ENCODE measurements at regions not wholly inside any gene's neighbourhood (a gene's known extent, or its start where the extent isn't known, plus 50 kb on each side); places are given as distances from the start of the nearest gene placed in this dataset.

- Histone ChIP-seq H3K36me3 (ENCODE audit: control insufficient read depth, low read depth, low read length) (no peaks in the 10 kb centered on the region), H3K9ac (ENCODE audit: low read length) (no peak overlapping the region), H3K4me1 (ENCODE audit: control insufficient read depth, low read depth, low read length) (peaks cover 14% of the 10 kb centered on the region), H3K4me3 (ENCODE audit: low read length) (no peak overlapping the region), H3K9me3 (ENCODE audit: control insufficient read depth, low read depth, low read length) (no peaks in the 10 kb centered on the region), H3K27me3 (ENCODE audit: control insufficient read depth, insufficient read depth, low read length) (no peaks in the 10 kb centered on the region), H3K27ac (ENCODE audit: low read length) (no peak overlapping the region)
Measured at GRCh38 chr18:1048032-1048431, 143.4 kb downstream of the ADCYAP1 start.

GRCh38 chr18:1049173-1049572, 144.5 kb downstream of the ADCYAP1 start:
- no peaks in the 10 kb centered on the region for H3K9me3 ChIP-seq (ENCODE audit: control insufficient read depth, low read depth, low read length)
- H3K4me3 ChIP-seq (ENCODE audit: low read length) = no peak overlapping the region
- no peaks in the 10 kb centered on the region for H3K36me3 ChIP-seq (ENCODE audit: control insufficient read depth, low read depth, low read length)
- no peak overlapping the region for H3K27ac ChIP-seq (ENCODE audit: low read length)
- no peak overlapping the region for H3K9ac ChIP-seq (ENCODE audit: low read length)
- peaks cover 14% of the 10 kb centered on the region for H3K4me1 ChIP-seq (ENCODE audit: control insufficient read depth, low read depth, low read length)
- no peaks in the 10 kb centered on the region for H3K27me3 ChIP-seq (ENCODE audit: control insufficient read depth, insufficient read depth, low read length)

GRCh38 chr18:1050012-1050657, 145.5 kb downstream of the ADCYAP1 start:
- no peak overlapping the region for H3K9ac ChIP-seq (ENCODE audit: low read length)
- H3K4me1 ChIP-seq (ENCODE audit: control insufficient read depth, low read depth, low read length) = peaks cover 14% of the 10 kb centered on the region
- H3K27me3 ChIP-seq (ENCODE audit: control insufficient read depth, insufficient read depth, low read length) = no peaks in the 10 kb centered on the region
- no peaks in the 10 kb centered on the region for H3K9me3 ChIP-seq (ENCODE audit: control insufficient read depth, low read depth, low read length)
- no peak overlapping the region for H3K4me3 ChIP-seq (ENCODE audit: low read length)
- no peak overlapping the region for H3K27ac ChIP-seq (ENCODE audit: low read length)
- no peaks in the 10 kb centered on the region for H3K36me3 ChIP-seq (ENCODE audit: control insufficient read depth, low read depth, low read length)

GRCh38 chr18:1052301-1052700, 147.6 kb downstream of the ADCYAP1 start:
- H3K9ac ChIP-seq (ENCODE audit: low read length) = no peak overlapping the region
- H3K36me3 ChIP-seq (ENCODE audit: control insufficient read depth, low read depth, low read length) = no peaks in the 10 kb centered on the region
- peaks cover 3% of the 10 kb centered on the region for H3K4me1 ChIP-seq (ENCODE audit: control insufficient read depth, low read depth, low read length)
- H3K4me3 ChIP-seq (ENCODE audit: low read length) = no peak overlapping the region
- H3K9me3 ChIP-seq (ENCODE audit: control insufficient read depth, low read depth, low read length) = peaks cover 6% of the 10 kb centered on the region
- no peak overlapping the region for H3K27ac ChIP-seq (ENCODE audit: low read length)
- no peaks in the 10 kb centered on the region for H3K27me3 ChIP-seq (ENCODE audit: control insufficient read depth, insufficient read depth, low read length)

- no peak overlapping the region for H3K27ac ChIP-seq (ENCODE audit: low read length)
- H3K9ac ChIP-seq (ENCODE audit: low read length) = no peak overlapping the region
- H3K9me3 ChIP-seq (ENCODE audit: control insufficient read depth, low read depth, low read length) = peaks cover 9% of the 10 kb centered on the region
- no peak overlapping the region for H3K4me3 ChIP-seq (ENCODE audit: low read length)
- no peaks in the 10 kb centered on the region for H3K27me3 ChIP-seq (ENCODE audit: control insufficient read depth, insufficient read depth, low read length)
- H3K36me3 ChIP-seq (ENCODE audit: control insufficient read depth, low read depth, low read length) = no peaks in the 10 kb centered on the region
- no peaks in the 10 kb centered on the region for H3K4me1 ChIP-seq (ENCODE audit: control insufficient read depth, low read depth, low read length)
Measured at GRCh38 chr18:1053331-1054315, 149.0 kb downstream of the ADCYAP1 start.

- no peak overlapping the region for H3K4me3 ChIP-seq (ENCODE audit: low read length)
Measured at GRCh38 chr18:1056404-1056803, 151.7 kb downstream of the ADCYAP1 start.

GRCh38 chr18:1057367-1057766, 152.7 kb downstream of the ADCYAP1 start:
- H3K4me3 ChIP-seq (ENCODE audit: low read length) = no peak overlapping the region
- peaks cover 9% of the 10 kb centered on the region for H3K9me3 ChIP-seq (ENCODE audit: control insufficient read depth, low read depth, low read length)
- H3K9ac ChIP-seq (ENCODE audit: low read length) = no peak overlapping the region
- H3K36me3 ChIP-seq (ENCODE audit: control insufficient read depth, low read depth, low read length) = no peaks in the 10 kb centered on the region
- no peak overlapping the region for H3K27ac ChIP-seq (ENCODE audit: low read length)
- H3K4me1 ChIP-seq (ENCODE audit: control insufficient read depth, low read depth, low read length) = no peaks in the 10 kb centered on the region
- H3K27me3 ChIP-seq (ENCODE audit: control insufficient read depth, insufficient read depth, low read length) = no peaks in the 10 kb centered on the region

More at GRCh38 chr18:1056404-1056803, 151.7 kb downstream of the ADCYAP1 start:
- H3K4me1 ChIP-seq (ENCODE audit: control insufficient read depth, low read depth, low read length) = no peaks in the 10 kb centered on the region
- peaks cover 9% of the 10 kb centered on the region for H3K9me3 ChIP-seq (ENCODE audit: control insufficient read depth, low read depth, low read length)
- no peak overlapping the region for H3K9ac ChIP-seq (ENCODE audit: low read length)
- H3K27ac ChIP-seq (ENCODE audit: low read length) = no peak overlapping the region
- H3K27me3 ChIP-seq (ENCODE audit: control insufficient read depth, insufficient read depth, low read length) = no peaks in the 10 kb centered on the region
- no peaks in the 10 kb centered on the region for H3K36me3 ChIP-seq (ENCODE audit: control insufficient read depth, low read depth, low read length)

GRCh38 chr18:1062588-1062987, 157.9 kb downstream of the ADCYAP1 start:
- Histone ChIP-seq H3K36me3 (ENCODE audit: control insufficient read depth, low read depth, low read length) (no peaks in the 10 kb centered on the region), H3K4me3 (ENCODE audit: low read length) (no peak overlapping the region), H3K9ac (ENCODE audit: low read length) (no peak overlapping the region), H3K27ac (ENCODE audit: low read length) (no peak overlapping the region), H3K9me3 (ENCODE audit: control insufficient read depth, low read depth, low read length) (peaks cover under 1% of the 10 kb centered on the region), H3K27me3 (ENCODE audit: control insufficient read depth, insufficient read depth, low read length) (no peaks in the 10 kb centered on the region), H3K4me1 (ENCODE audit: control insufficient read depth, low read depth, low read length) (no peaks in the 10 kb centered on the region)

- H3K9ac ChIP-seq (ENCODE audit: low read length) = no peak overlapping the region
- H3K27me3 ChIP-seq (ENCODE audit: control insufficient read depth, insufficient read depth, low read length) = no peaks in the 10 kb centered on the region
- H3K4me1 ChIP-seq (ENCODE audit: control insufficient read depth, low read depth, low read length) = no peaks in the 10 kb centered on the region
- H3K4me3 ChIP-seq (ENCODE audit: low read length) = no peak overlapping the region
- no peaks in the 10 kb centered on the region for H3K36me3 ChIP-seq (ENCODE audit: control insufficient read depth, low read depth, low read length)
- no peaks in the 10 kb centered on the region for H3K9me3 ChIP-seq (ENCODE audit: control insufficient read depth, low read depth, low read length)
- H3K27ac ChIP-seq (ENCODE audit: low read length) = no peak overlapping the region
Measured at GRCh38 chr18:1075322-1075721, 170.7 kb downstream of the ADCYAP1 start.

- Histone ChIP-seq H3K9me3 (ENCODE audit: control insufficient read depth, low read depth, low read length) (no peaks in the 10 kb centered on the region), H3K27me3 (ENCODE audit: control insufficient read depth, insufficient read depth, low read length) (no peaks in the 10 kb centered on the region), H3K4me1 (ENCODE audit: control insufficient read depth, low read depth, low read length) (no peaks in the 10 kb centered on the region), H3K4me3 (ENCODE audit: low read length) (no peak overlapping the region), H3K27ac (ENCODE audit: low read length) (no peak overlapping the region), H3K9ac (ENCODE audit: low read length) (no peak overlapping the region), H3K36me3 (ENCODE audit: control insufficient read depth, low read depth, low read length) (no peaks in the 10 kb centered on the region)
Measured at GRCh38 chr18:1075876-1076275, 171.2 kb downstream of the ADCYAP1 start.

- no peak overlapping the region for H3K9ac ChIP-seq (ENCODE audit: low read length)
- H3K27ac ChIP-seq (ENCODE audit: low read length) = no peak overlapping the region
- H3K4me1 ChIP-seq (ENCODE audit: control insufficient read depth, low read depth, low read length) = no peaks in the 10 kb centered on the region
Measured at GRCh38 chr18:1078301-1078700, 173.6 kb downstream of the ADCYAP1 start.

More at GRCh38 chr18:1078301-1078700, 173.6 kb downstream of the ADCYAP1 start:
- Histone ChIP-seq H3K9me3 (ENCODE audit: control insufficient read depth, low read depth, low read length) (no peaks in the 10 kb centered on the region), H3K4me3 (ENCODE audit: low read length) (no peak overlapping the region), H3K27me3 (ENCODE audit: control insufficient read depth, insufficient read depth, low read length) (no peaks in the 10 kb centered on the region), H3K36me3 (ENCODE audit: control insufficient read depth, low read depth, low read length) (no peaks in the 10 kb centered on the region)
